Endothelial cell (in vitro differentiated cells): ENCODE measurements at regions not wholly inside any gene's neighbourhood (a gene's known extent, or its start where the extent isn't known, plus 50 kb on each side); places are given as distances from the start of the nearest gene placed in this dataset.

Experiments
- DNase-seq: peaks from one replicate; pipeline ENCODE4 v3.0.0; 2021; ENCODE audit warnings: low spot score
- H3K27ac Mint-ChIP-seq: one replicate; pipeline ENCODE4 v1.8.0; 2021; ENCODE audit warnings: mixed read lengths, inconsistent platforms; ENCODE audit not compliant: unreplicated experiment
- H3K27me3 Mint-ChIP-seq: one replicate; pipeline ENCODE4 v1.8.0; 2021; ENCODE audit warnings: mild to moderate bottlenecking, moderate library complexity, mixed read lengths, inconsistent platforms; ENCODE audit not compliant: unreplicated experiment
- H3K36me3 Mint-ChIP-seq: one replicate; pipeline ENCODE4 v1.8.0; 2021; ENCODE audit warnings: mild to moderate bottlenecking, low read depth, mixed read lengths, inconsistent platforms; ENCODE audit not compliant: unreplicated experiment
- H3K4me1 Mint-ChIP-seq: one replicate; pipeline ENCODE4 v1.8.0; 2021; ENCODE audit warnings: mild to moderate bottlenecking, mixed read lengths, inconsistent platforms; ENCODE audit not compliant: unreplicated experiment
- H3K4me3 Mint-ChIP-seq: one replicate; pipeline ENCODE4 v1.8.0; 2021; ENCODE audit warnings: mild to moderate bottlenecking, mixed read lengths, inconsistent platforms; ENCODE audit not compliant: unreplicated experiment
- H3K9me3 Mint-ChIP-seq: one replicate; pipeline ENCODE4 v1.8.0; 2021; ENCODE audit warnings: mixed read lengths, inconsistent platforms; ENCODE audit not compliant: unreplicated experiment
- TF ChIP-seq, protein P1 (sequence below): fragments of 200-600 bp; sonication (generic); IDR thresholded peaks from one replicate; pipeline ENCODE4 v1.5.0; 2021; ENCODE audit warnings: antibody characterized with exemption; ENCODE audit not compliant: unreplicated experiment

DNA sequence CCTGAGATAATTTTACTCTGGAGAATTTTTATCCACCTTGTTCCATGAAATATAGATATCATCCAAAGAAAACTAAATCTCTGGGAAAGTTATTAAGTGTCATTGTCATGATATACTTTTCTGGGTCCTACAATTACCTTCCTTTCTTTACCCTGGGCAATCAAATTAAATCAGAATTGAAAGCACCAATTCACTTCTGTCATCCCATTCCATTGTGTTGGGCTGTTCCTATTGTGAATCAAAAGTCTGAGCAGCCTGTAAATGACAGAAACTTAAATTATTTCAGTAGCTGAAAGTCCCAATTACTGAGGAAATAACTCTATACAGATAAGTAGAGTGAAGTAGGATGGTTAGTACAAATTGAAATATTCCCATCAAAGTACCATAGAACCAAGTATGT lies 1284.2 kb downstream of the EFNB2 start:
- no peaks in the 10 kb centered on the region for H3K9me3 Mint-ChIP-seq
- H3K27me3 Mint-ChIP-seq, result no peaks in the 10 kb centered on the region
- no peaks in the 10 kb centered on the region for H3K36me3 Mint-ChIP-seq
- H3K4me3 Mint-ChIP-seq, result no peak overlapping the region
- TF ChIP-seq, protein P1, sequence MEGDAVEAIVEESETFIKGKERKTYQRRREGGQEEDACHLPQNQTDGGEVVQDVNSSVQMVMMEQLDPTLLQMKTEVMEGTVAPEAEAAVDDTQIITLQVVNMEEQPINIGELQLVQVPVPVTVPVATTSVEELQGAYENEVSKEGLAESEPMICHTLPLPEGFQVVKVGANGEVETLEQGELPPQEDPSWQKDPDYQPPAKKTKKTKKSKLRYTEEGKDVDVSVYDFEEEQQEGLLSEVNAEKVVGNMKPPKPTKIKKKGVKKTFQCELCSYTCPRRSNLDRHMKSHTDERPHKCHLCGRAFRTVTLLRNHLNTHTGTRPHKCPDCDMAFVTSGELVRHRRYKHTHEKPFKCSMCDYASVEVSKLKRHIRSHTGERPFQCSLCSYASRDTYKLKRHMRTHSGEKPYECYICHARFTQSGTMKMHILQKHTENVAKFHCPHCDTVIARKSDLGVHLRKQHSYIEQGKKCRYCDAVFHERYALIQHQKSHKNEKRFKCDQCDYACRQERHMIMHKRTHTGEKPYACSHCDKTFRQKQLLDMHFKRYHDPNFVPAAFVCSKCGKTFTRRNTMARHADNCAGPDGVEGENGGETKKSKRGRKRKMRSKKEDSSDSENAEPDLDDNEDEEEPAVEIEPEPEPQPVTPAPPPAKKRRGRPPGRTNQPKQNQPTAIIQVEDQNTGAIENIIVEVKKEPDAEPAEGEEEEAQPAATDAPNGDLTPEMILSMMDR, result no peak
- DNase-seq, result no peak
- H3K4me1 Mint-ChIP-seq, result peaks cover 3% of the 10 kb centered on the region
- no peak overlapping the region for H3K27ac Mint-ChIP-seq

DNA sequence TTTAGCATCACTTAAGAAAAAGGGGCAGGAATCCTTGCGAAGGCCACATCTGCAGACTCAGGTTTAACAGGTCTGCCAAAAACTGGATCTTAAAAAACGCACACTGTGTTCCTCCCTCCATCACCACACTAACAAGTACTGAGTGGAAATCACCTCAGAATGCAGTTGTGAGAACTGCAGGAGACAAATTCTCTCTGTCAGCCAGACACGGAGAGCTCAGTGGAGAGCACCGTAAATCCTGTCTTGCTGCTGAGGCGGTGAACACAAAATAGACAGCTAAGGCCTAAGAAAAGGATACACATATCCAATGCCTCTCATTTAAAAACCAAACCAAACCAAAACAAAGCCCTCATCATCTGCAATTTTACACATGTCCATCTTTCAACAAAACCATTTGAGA lies 1287.6 kb downstream of the EFNB2 start:
- DNase-seq, result no peak
- Mint-ChIP-seq H3K27ac (no peak overlapping the region), H3K36me3 (no peaks in the 10 kb centered on the region), H3K4me1 (no peaks in the 10 kb centered on the region), H3K9me3 (no peaks in the 10 kb centered on the region), H3K4me3 (no peak overlapping the region), H3K27me3 (no peaks in the 10 kb centered on the region)
- TF ChIP-seq, protein P1, result no peak

DNA sequence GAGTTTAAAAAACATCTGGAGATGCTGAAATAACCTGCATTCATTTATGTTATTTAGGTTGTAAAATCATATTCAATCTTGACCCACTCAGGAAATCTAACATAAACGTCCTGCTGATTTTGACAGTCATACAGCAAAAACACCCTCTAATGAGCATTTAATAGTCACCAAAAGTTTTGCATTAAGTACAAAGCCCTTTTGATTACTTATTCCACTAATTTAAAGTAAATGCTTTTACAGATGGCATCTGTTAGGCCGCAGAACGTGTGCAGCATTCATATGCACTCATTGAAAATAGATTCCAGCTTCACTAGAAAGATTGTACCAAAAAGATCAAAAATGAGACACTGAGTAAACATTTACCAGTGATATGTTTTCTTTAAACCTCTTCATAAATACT lies 1295.1 kb downstream of the EFNB2 start:
- H3K4me3 Mint-ChIP-seq, result no peak overlapping the region
- no peak for DNase-seq
- H3K9me3 Mint-ChIP-seq, result no peaks in the 10 kb centered on the region
- H3K27me3 Mint-ChIP-seq, result no peaks in the 10 kb centered on the region
- TF ChIP-seq, protein P1, result no peak
- H3K27ac Mint-ChIP-seq, result no peak overlapping the region
- no peaks in the 10 kb centered on the region for H3K4me1 Mint-ChIP-seq
- H3K36me3 Mint-ChIP-seq, result no peaks in the 10 kb centered on the region

DNA sequence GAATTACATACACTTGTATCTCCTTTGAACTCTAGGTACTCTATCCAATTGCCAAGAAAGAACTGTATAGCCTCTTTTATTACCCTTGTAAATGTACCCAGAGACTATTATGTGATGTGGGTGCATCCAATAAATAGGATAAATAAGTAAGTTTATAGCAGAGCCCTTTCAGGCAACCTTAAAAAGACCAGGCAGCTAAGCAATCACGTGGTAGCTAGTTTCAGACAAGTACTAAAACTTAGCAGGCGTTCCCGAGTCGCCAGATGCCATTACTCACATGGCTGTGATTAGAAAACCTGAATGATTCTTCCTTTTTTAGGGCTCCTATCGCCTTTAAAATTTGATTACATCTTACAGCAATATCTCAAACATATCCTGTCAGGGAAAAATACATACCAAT lies 1303.0 kb downstream of the EFNB2 start:
- Mint-ChIP-seq H3K27ac (no peak overlapping the region), H3K36me3 (no peaks in the 10 kb centered on the region)
- TF ChIP-seq, protein P1, result no peak

DNA sequence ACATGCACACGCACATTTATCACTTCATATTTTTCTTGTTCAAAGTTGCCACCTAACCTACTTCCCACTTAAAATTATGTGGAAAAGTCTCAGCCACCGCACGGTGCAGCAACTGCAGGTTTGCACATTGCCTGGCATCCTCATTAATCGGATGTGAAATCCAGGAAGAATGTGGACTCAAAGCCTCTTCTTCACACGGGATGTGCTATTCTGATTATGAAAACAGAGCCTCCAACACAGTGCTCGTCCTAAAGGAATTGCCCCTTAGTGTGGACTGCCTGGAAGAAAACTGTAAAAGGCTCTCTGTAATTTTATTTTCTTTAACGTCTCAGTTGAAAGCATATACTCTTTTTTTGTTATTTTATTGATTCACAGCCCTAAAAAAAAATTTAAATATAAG lies 1303.5 kb downstream of the EFNB2 start:
- Mint-ChIP-seq H3K4me3 (no peak overlapping the region), H3K27ac (no peak overlapping the region), H3K9me3 (no peaks in the 10 kb centered on the region), H3K27me3 (no peaks in the 10 kb centered on the region), H3K36me3 (no peaks in the 10 kb centered on the region), H3K4me1 (no peaks in the 10 kb centered on the region)
- no peak for DNase-seq
- TF ChIP-seq, protein P1, result no peak

More for the DNA sequence above, 1303.0 kb downstream of the EFNB2 start:
- no peak overlapping the region for H3K4me3 Mint-ChIP-seq
- no peaks in the 10 kb centered on the region for H3K27me3 Mint-ChIP-seq
- no peaks in the 10 kb centered on the region for H3K9me3 Mint-ChIP-seq
- DNase-seq, result no peak
- H3K4me1 Mint-ChIP-seq, result no peaks in the 10 kb centered on the region
